Lung (tissue), 11 donors: ENCODE measurements at regions not wholly inside any gene's neighbourhood (a gene's known extent, or its start where the extent isn't known, plus 50 kb on each side); places are given as distances from the start of the nearest gene placed in this dataset.

Experiments used
- ATAC-seq: fragments of 200-7000 bp; cut with Tn5 transposase; one replicate; pipeline ENCODE4 v1.9.1; 2020; ENCODE audit warnings: moderate number of reproducible peaks; ENCODE audit not compliant: insufficient read depth, low FRiP score
- DNase-seq, 3 donors: peaks; one replicate each; pipeline ENCODE4 v3.0.0-alpha.2; 2013 to 2017
- H3K27ac ChIP-seq, 2 donors: one replicate each; pipeline ENCODE4 v1.5.1; 2013; ENCODE audit warnings: mild to moderate bottlenecking in 2 of 2, moderate library complexity in 2 of 2, control low read depth in 1 of 2, inconsistent platforms in 1 of 2, low read depth in 1 of 2, low read length in 1 of 2
- H3K27me3 ChIP-seq, 3 donors: one replicate each; pipeline ENCODE4 v1.5.1; 2013; ENCODE audit warnings: low read length in 2 of 3; ENCODE audit not compliant: control insufficient read depth in 3 of 3, insufficient read depth in 3 of 3
- H3K36me3 ChIP-seq, 4 donors: one replicate each; pipeline ENCODE4 v1.5.1; 2013; ENCODE audit warnings: low read length in 4 of 4, mild to moderate bottlenecking in 1 of 4, moderate library complexity in 1 of 4; ENCODE audit not compliant: control insufficient read depth in 4 of 4, insufficient read depth in 4 of 4
- H3K4me1 ChIP-seq, 5 donors: one replicate each; pipeline ENCODE4 v1.5.1; 2013; ENCODE audit warnings: low read length in 5 of 5, mild to moderate bottlenecking in 2 of 5, moderate library complexity in 1 of 5; ENCODE audit not compliant: control insufficient read depth in 5 of 5, insufficient read depth in 5 of 5
- H3K4me3 ChIP-seq: one replicate; pipeline ENCODE4 v1.5.1; 2013; ENCODE audit warnings: mild to moderate bottlenecking, control low read depth, moderate library complexity
- H3K9ac ChIP-seq, 2 donors: one replicate each; pipeline ENCODE4 v1.5.1; 2013; ENCODE audit warnings: low read length in 2 of 2, control low read depth in 1 of 2; ENCODE audit not compliant: insufficient read depth in 1 of 2
- H3K9me3 ChIP-seq, 4 donors: one replicate each; pipeline ENCODE4 v1.5.1; 2013; ENCODE audit warnings: low read length in 3 of 4, mild to moderate bottlenecking in 1 of 4, moderate library complexity in 1 of 4; ENCODE audit not compliant: control insufficient read depth in 4 of 4, insufficient read depth in 3 of 4
- WGBS, 2 donors: extraction: QIAGEN DNeasy Blood & Tissue Kit; methylation state at CpG; one replicate each; pipeline ENCODE4 v1.1.7; 2013; 5-methylcytosine and 5-hydroxymethylcytosine counted together
- TF ChIP-seq, protein P1 (sequence below): IDR thresholded peaks from 2 replicates; pipeline ENCODE4 v1.5.1; 2012; ENCODE audit warnings: mild to moderate bottlenecking; ENCODE audit errors: control extremely low read depth, extremely low read depth
- donor health status: control.
- donor health status: control.
- donor health status: Bipolar disorder and iron deficiency.
- donor health status: healthy.
- donor health status: DM: yes; HTN: yes; CAD: no.

DNA sequence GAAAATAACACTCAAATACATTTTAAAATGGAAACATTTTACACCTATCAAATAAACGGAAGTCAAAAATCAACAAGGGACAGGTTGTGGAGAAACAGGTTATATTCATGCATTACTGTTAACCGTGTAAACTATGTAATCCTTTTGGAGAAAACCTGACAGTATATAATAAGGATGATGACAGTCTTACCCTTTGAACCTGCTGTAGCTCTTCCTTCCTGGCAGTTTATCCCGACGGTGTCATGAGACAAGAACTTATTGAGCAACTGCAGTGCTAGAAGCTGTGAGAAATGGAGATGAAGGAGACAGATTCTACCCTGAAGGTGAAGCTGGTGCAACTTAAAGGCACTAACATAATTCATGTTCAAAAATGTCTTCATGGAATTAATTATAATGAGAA, 76.7 kb downstream of the PLEKHG1 start:
- 62 to 70% methylated on average over 4 of the region's 4 CpGs for WGBS, 2 donors
- no peak overlapping the region for H3K9ac ChIP-seq
- peaks cover 0 to 19% (median 7%) of the 10 kb centered on the region in 5 donors for H3K4me1 ChIP-seq
- TF ChIP-seq, protein P1, sequence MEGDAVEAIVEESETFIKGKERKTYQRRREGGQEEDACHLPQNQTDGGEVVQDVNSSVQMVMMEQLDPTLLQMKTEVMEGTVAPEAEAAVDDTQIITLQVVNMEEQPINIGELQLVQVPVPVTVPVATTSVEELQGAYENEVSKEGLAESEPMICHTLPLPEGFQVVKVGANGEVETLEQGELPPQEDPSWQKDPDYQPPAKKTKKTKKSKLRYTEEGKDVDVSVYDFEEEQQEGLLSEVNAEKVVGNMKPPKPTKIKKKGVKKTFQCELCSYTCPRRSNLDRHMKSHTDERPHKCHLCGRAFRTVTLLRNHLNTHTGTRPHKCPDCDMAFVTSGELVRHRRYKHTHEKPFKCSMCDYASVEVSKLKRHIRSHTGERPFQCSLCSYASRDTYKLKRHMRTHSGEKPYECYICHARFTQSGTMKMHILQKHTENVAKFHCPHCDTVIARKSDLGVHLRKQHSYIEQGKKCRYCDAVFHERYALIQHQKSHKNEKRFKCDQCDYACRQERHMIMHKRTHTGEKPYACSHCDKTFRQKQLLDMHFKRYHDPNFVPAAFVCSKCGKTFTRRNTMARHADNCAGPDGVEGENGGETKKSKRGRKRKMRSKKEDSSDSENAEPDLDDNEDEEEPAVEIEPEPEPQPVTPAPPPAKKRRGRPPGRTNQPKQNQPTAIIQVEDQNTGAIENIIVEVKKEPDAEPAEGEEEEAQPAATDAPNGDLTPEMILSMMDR = no peak
- ATAC-seq (no peak), DNase-seq (no peak)
- H3K27me3 ChIP-seq = no peaks in the 10 kb centered on the region
- peaks cover 0 to 3% (median 0%) of the 10 kb centered on the region in 4 donors for H3K36me3 ChIP-seq
- H3K9me3 ChIP-seq = peaks cover 0 to 2% (median 0%) of the 10 kb centered on the region in 4 donors
- H3K4me3 ChIP-seq = no peak overlapping the region
- no peak overlapping the region for H3K27ac ChIP-seq

DNA sequence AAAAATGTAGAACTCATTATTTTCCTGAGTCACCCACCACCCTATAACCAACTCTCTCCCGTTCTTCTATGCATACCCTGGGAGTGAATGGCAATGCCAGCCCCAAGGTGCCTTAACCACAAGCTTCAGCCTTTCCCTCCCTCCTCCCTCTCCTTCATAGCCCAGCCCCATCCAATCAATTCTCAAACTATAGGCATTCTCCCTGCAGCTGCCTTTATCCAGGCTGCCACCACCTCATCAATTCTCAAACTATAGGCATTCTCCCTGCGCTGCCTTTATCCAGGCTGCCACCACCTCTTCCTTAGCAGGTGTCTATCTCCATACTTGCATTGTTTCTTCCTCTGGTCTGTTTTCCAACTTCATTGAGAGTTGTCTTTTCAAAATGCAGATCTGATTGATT, 77.1 kb downstream of the PLEKHG1 start:
- TF ChIP-seq, protein P1 = no peak
- Histone ChIP-seq H3K36me3 (peaks cover 0 to 3% (median 0%) of the 10 kb centered on the region in 4 donors), H3K4me3 (no peak overlapping the region), H3K27me3 (no peaks in the 10 kb centered on the region), H3K27ac (no peak overlapping the region), H3K9ac (no peak overlapping the region), H3K9me3 (peaks cover 0 to 2% (median 0%) of the 10 kb centered on the region in 4 donors), H3K4me1 (peaks cover 0 to 19% (median 7%) of the 10 kb centered on the region in 5 donors)
- ATAC-seq (no peak), DNase-seq (no peak)
- WGBS, 2 donors = 98 to 99% methylated on average over 2 of the region's 2 CpGs

DNA sequence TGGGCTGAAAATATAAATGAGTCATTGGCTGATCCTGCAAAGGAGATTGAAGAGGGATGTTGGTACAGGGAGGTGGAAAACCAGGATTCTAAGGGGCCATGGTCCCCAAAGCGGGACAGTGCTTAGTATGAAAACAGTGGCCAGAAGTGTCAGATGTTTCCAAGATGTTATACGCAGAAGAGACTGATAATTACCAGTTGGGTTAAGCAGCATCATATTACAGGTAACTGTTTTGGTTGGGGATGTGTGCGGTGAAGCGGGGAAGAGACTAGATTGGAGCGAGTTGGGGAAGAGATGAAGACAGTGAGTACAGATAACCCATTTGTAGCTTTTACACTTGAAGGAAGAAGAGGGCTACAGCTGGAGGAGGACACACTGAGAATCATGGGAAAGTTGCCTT, 80.8 kb downstream of the PLEKHG1 start:
- no peak for ATAC-seq

More for the DNA sequence above, 80.8 kb downstream of the PLEKHG1 start:
- peaks cover 0 to 2% (median 0%) of the 10 kb centered on the region in 4 donors for H3K9me3 ChIP-seq
- no peak overlapping the region for H3K27ac ChIP-seq
- TF ChIP-seq, protein P1 = no peak
- no peaks in the 10 kb centered on the region for H3K27me3 ChIP-seq
- H3K4me1 ChIP-seq = peaks cover 0 to 25% (median 0%) of the 10 kb centered on the region in 5 donors
- peaks cover 0 to 3% (median 0%) of the 10 kb centered on the region in 4 donors for H3K36me3 ChIP-seq
- DNase-seq = no peak
- H3K4me3 ChIP-seq = no peak overlapping the region
- WGBS, 2 donors = 98% methylated on average over 5 of the region's 5 CpGs
- H3K9ac ChIP-seq = no peak overlapping the region
